Peyer's patch (tissue), 4 donors: ENCODE measurements at regions not wholly inside any gene's neighbourhood (a gene's known extent, or its start where the extent isn't known, plus 50 kb on each side); places are given as distances from the start of the nearest gene placed in this dataset.

Experiments used
- DNase-seq, 3 donors: peaks; one replicate each; pipeline ENCODE4 v3.0.0-alpha.2; 2017 to 2019
- H3K27ac ChIP-seq, 4 donors: fragments of 200-600 bp; sonication (generic); one replicate each; pipeline ENCODE4 v1.5.1; 2016 to 2019
- H3K27me3 ChIP-seq, 2 donors: fragments of 200-600 bp; sonication (generic); one replicate each; pipeline ENCODE4 v1.5.1; 2019
- H3K36me3 ChIP-seq, 3 donors: fragments of 200-600 bp; sonication (generic); one replicate each; pipeline ENCODE4 v1.5.1; 2016 to 2019
- H3K4me1 ChIP-seq, 4 donors: fragments of 200-600 bp; sonication (generic); one replicate each; pipeline ENCODE4 v1.5.1; 2016 to 2019
- H3K4me3 ChIP-seq, 4 donors: fragments of 200-600 bp; sonication (generic); 1 replicate in 3 of 4; 2 replicates in 1 of 4; pipeline ENCODE4 v1.5.1; 2016 to 2019; ENCODE audit warnings: mild to moderate bottlenecking in 1 of 4
- H3K9me3 ChIP-seq, 4 donors: fragments of 200-600 bp; sonication (generic); one replicate each; pipeline ENCODE4 v1.5.1; 2016 to 2019; ENCODE audit warnings: mild to moderate bottlenecking in 1 of 4
- CTCF ChIP-seq, 6 experiments: fragments of 450-650 bp in 4 of 6; fragments of 200-600 bp in 2 of 6; sonication (generic) in 1 of 6; IDR thresholded peaks; one replicate each; pipeline ENCODE4 v1.5.1; 2017 to 2019; ENCODE audit warnings: antibody characterized with exemption in 6 of 6, mild to moderate bottlenecking in 3 of 6, moderate library complexity in 1 of 6
- POLR2A ChIP-seq, 2 donors: fragments of 450-650 bp; IDR thresholded peaks; one replicate each; pipeline ENCODE4 v1.5.1; 2017; ENCODE audit warnings: antibody characterized with exemption in 2 of 2, mild to moderate bottlenecking in 2 of 2, moderate library complexity in 2 of 2

GRCh38 chr14:22073801-22074200 is 400.2 kb upstream of the OR4E1 start:
- TF ChIP-seq CTCF (IDR thresholded peaks at IDR 0.05): no peak
- TF ChIP-seq POLR2A (IDR thresholded peaks at IDR 0.05): no peak
- no peak for DNase-seq
- Histone ChIP-seq H3K4me1 (no peaks in the 10 kb centered on the region), H3K27me3 (no peaks in the 10 kb centered on the region), H3K4me3 (no peak overlapping the region), H3K36me3 (no peaks in the 10 kb centered on the region), H3K9me3 (no peaks in the 10 kb centered on the region), H3K27ac (no peak overlapping the region)

GRCh38 chr14:22071006-22071405 is 397.4 kb upstream of the OR4E1 start:
- H3K9me3 ChIP-seq: no peaks in the 10 kb centered on the region
- peak in 2 of 3 donors; percentile 76 to 83 for DNase-seq

GRCh38 chr14:22070119-22070982 is 396.7 kb upstream of the OR4E1 start:
- Histone ChIP-seq H3K36me3 (no peaks in the 10 kb centered on the region), H3K27me3 (no peaks in the 10 kb centered on the region), H3K4me1 (no peaks in the 10 kb centered on the region), H3K4me3 (peak overlapping the region in 1 of 4 donors; percentile 9), H3K9me3 (no peaks in the 10 kb centered on the region), H3K27ac (peak overlapping the region in 2 of 4 donors; percentile 5 to 19)
- DNase-seq: peak in 2 of 3 donors; percentile 43 to 68
- TF ChIP-seq POLR2A (IDR thresholded peaks at IDR 0.05): no peak
- no peak for TF ChIP-seq CTCF (IDR thresholded peaks at IDR 0.05)

More at GRCh38 chr14:22071006-22071405, 397.4 kb upstream of the OR4E1 start:
- Histone ChIP-seq H3K4me3 (peak overlapping the region in 1 of 4 donors; percentile 9), H3K27me3 (no peaks in the 10 kb centered on the region), H3K36me3 (no peaks in the 10 kb centered on the region), H3K27ac (peak overlapping the region in 2 of 4 donors; percentile 5 to 19), H3K4me1 (no peaks in the 10 kb centered on the region)
- TF ChIP-seq CTCF (IDR thresholded peaks at IDR 0.05): no peak
- TF ChIP-seq POLR2A (IDR thresholded peaks at IDR 0.05): no peak

GRCh38 chr14:22065347-22065746 is 391.7 kb upstream of the OR4E1 start:
- no peaks in the 10 kb centered on the region for H3K36me3 ChIP-seq
- H3K27me3 ChIP-seq: no peaks in the 10 kb centered on the region
- no peak overlapping the region for H3K4me3 ChIP-seq
- no peak for DNase-seq
- H3K27ac ChIP-seq: no peak overlapping the region
- H3K4me1 ChIP-seq: no peaks in the 10 kb centered on the region
- TF ChIP-seq CTCF (IDR thresholded peaks at IDR 0.05) (no peak), POLR2A (IDR thresholded peaks at IDR 0.05) (no peak)
- no peaks in the 10 kb centered on the region for H3K9me3 ChIP-seq

GRCh38 chr14:22059201-22059600 is 385.6 kb upstream of the OR4E1 start:
- TF ChIP-seq CTCF (IDR thresholded peaks at IDR 0.05) (no peak), POLR2A (IDR thresholded peaks at IDR 0.05) (no peak)
- Histone ChIP-seq H3K4me1 (no peaks in the 10 kb centered on the region), H3K9me3 (no peaks in the 10 kb centered on the region), H3K36me3 (no peaks in the 10 kb centered on the region), H3K27ac (no peak overlapping the region), H3K4me3 (no peak overlapping the region), H3K27me3 (no peaks in the 10 kb centered on the region)
- DNase-seq: no peak
